Kasumi-1 (cell line): ENCODE measurements at regions not wholly inside any gene's neighbourhood (a gene's known extent, or its start where the extent isn't known, plus 50 kb on each side); places are given as distances from the start of the nearest gene placed in this dataset.

Experiments used
- DNase-seq, 2 experiments: peaks; one replicate each; lab custom pipeline; 2025; lab: John Stamatoyannopoulos, UW

- DNase-seq: no peak
These were observed 51.1 kb downstream of the HYCC1 start for GRCh38 chr7:22962775-22963350.

- DNase-seq: no peak
These were observed 55.2 kb downstream of the HYCC1 start for GRCh38 chr7:22958742-22959141.

GRCh38 chr7:22954251-22954650, 59.7 kb downstream of the HYCC1 start:
- no peak for DNase-seq

GRCh38 chr7:22952306-22953015, 61.5 kb downstream of the HYCC1 start:
- DNase-seq: no peak

- no peak for DNase-seq
These were observed 64.0 kb downstream of the HYCC1 start for GRCh38 chr7:22949944-22950343.

GRCh38 chr7:22949221-22949620, 64.7 kb downstream of the HYCC1 start:
- no peak for DNase-seq

GRCh38 chr7:22948770-22949169, 65.2 kb downstream of the HYCC1 start:
- no peak for DNase-seq

GRCh38 chr7:22945584-22945983, 68.3 kb downstream of the HYCC1 start:
- DNase-seq: no peak

GRCh38 chr7:22944510-22944909, 69.4 kb downstream of the HYCC1 start:
- DNase-seq: no peak

- DNase-seq: no peak
These were observed 69.9 kb downstream of the HYCC1 start for GRCh38 chr7:22944022-22944421.

- DNase-seq: no peak
These were observed 71.7 kb downstream of the HYCC1 start for GRCh38 chr7:22942191-22942590.

- DNase-seq: no peak
These were observed 74.1 kb downstream of the HYCC1 start for GRCh38 chr7:22939842-22940241.

- DNase-seq: no peak
These were observed 76.0 kb downstream of the HYCC1 start for GRCh38 chr7:22937946-22938345.

- no peak for DNase-seq
These were observed 77.7 kb downstream of the HYCC1 start for GRCh38 chr7:22936246-22936645.

GRCh38 chr7:22935269-22935668, 78.7 kb downstream of the HYCC1 start:
- DNase-seq: no peak

GRCh38 chr7:22934473-22935065, 79.4 kb downstream of the HYCC1 start:
- DNase-seq: no peak

GRCh38 chr7:22934023-22934422, 79.9 kb downstream of the HYCC1 start:
- no peak for DNase-seq

GRCh38 chr7:22932896-22933295, 81.0 kb downstream of the HYCC1 start:
- no peak for DNase-seq

GRCh38 chr7:22931011-22931410, 82.9 kb downstream of the HYCC1 start:
- no peak for DNase-seq

- no peak for DNase-seq
These were observed 91.6 kb downstream of the HYCC1 start for GRCh38 chr7:22922307-22922706.

- peak; percentile 44 to 73 for DNase-seq
These were observed 92.4 kb downstream of the HYCC1 start for GRCh38 chr7:22921386-22922086.

- DNase-seq: no peak
These were observed 93.3 kb downstream of the HYCC1 start for GRCh38 chr7:22920672-22921071.

- no peak for DNase-seq
These were observed 90.5 kb upstream of the TOMM7 start for GRCh38 chr7:22913158-22913557.
